SH-SY5Y (cell line): ENCODE measurements at regions not wholly inside any gene's neighbourhood (a gene's known extent, or its start where the extent isn't known, plus 50 kb on each side); places are given as distances from the start of the nearest gene placed in this dataset.

ENCODE experiments used
- GATA2 ChIP-seq: IDR thresholded peaks from 2 replicates; pipeline ENCODE4 v1.6.1; 2011; ENCODE audit warnings: mild to moderate bottlenecking, low read depth, low read length
- GATA3 ChIP-seq: IDR thresholded peaks from 2 replicates; pipeline ENCODE4 v1.6.1; 2011; ENCODE audit warnings: low read depth, mild to moderate bottlenecking, low read length, moderate library complexity

GRCh38 chr20:1761598-1761997, 104.0 kb upstream of the SIRPG start:
- TF ChIP-seq GATA3 (no peak), GATA2 (no peak)

DNA sequence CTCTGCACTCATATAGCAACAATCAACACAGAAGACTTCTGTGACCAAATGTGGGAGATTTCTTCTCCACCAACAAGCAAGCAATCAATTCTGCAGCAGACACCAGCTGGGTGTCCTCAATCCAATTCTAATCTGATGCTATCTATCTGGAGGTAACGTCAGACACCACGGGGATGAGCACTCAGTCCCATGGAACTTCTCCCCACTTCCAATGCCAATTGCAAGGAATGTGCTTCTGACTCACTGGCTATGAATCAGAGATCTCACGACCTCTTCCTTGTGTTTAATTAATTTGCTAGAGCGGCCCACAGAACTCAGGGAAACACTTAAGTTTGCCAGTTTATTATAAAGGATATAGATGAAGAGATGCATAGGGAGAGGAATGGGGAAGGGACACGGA, 103.5 kb upstream of the SIRPG start:
- TF ChIP-seq GATA3, result no peak
- no peak for TF ChIP-seq GATA2

DNA sequence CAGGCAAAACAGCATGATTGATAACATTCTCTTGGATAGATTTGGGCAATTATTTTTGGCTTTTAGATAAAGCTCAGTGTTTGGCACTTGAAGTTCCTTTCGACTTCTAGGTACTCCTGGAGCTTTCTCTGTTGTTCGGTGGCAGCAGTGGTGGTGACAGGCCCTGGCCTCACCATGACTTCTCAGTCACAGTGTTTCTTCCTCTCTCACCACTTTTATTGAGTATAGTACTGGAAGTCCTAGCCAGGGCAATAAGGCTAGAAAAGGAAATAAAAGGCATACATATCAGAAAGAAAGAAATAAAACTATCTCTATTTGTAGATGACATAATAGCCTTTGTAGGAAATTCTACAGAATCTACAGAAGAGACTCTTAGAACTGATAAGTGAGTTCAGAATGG, 101.2 kb upstream of the SIRPG start:
- TF ChIP-seq GATA2 (no peak), GATA3 (no peak)

DNA sequence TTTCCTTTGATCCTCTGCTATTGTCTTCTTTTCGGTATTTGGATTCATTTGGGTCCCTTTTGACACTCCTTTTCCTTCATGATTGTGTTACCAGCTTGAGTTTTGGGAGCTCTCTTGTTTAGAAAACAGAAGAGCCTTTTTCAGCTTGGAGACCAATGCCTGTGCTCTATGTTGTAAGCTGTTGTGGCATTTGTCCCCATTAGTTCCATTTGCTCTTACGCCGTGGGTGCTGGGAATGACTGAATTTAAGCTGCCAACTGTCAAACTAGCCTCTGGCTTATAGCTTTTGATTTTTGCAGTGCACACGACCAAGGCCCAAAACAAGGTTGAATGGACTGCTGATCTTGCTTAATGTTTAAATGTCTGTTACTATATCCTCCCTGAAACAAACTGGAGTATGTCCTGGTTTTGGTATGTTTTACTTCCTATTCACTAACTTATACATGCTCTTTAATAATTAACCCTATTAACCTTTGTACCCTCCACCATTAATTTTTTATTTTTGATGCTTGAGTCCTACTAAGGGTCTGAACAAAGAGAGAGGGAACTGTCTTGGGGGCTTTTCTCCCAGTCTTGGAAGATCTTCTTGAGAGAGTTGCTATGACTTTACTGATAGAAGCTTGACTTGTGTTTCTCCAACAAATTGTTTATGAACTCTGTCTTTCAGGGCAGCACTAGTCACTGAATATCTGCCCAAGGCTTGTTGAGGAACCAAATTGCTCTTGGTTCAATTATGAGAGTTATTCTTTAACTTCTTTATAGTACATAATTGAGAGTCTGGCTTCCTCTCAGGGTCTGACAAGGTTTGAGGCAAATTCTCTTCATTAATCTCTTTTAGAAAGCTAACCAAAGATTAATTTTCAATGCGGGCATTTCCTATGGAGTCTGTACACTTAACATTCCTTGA, 100.3 kb upstream of the SIRPG start:
- TF ChIP-seq GATA2, result no peak
- TF ChIP-seq GATA3, result no peak

- TF ChIP-seq GATA3, result no peak
These were observed 99.5 kb upstream of the SIRPG start for GRCh38 chr20:1757072-1757471.

DNA sequence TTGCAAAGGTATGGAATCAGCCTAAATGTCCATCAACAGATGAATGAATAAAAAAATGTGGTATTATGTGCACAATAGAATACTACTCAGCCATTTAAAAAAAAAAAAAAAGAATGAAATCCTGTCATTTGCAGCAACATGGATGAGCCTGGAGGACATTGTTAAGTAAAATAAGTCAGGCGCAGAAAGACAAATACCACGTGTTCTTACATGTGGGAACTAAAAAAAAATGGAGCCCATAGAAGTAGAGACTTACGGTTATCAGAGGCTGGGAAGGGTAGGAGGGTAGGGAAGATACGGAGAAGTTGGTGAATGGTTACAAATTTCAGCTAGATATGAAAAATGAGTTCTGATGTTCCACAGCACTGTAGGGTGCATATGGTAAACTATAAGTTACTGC, 97.2 kb upstream of the SIRPG start:
- TF ChIP-seq GATA3 (no peak), GATA2 (no peak)

- TF ChIP-seq GATA3, result no peak
- no peak for TF ChIP-seq GATA2
These were observed 96.7 kb upstream of the SIRPG start for GRCh38 chr20:1754306-1754705.

- no peak for TF ChIP-seq GATA3
These were observed 94.5 kb upstream of the SIRPG start for GRCh38 chr20:1752045-1752444.

DNA sequence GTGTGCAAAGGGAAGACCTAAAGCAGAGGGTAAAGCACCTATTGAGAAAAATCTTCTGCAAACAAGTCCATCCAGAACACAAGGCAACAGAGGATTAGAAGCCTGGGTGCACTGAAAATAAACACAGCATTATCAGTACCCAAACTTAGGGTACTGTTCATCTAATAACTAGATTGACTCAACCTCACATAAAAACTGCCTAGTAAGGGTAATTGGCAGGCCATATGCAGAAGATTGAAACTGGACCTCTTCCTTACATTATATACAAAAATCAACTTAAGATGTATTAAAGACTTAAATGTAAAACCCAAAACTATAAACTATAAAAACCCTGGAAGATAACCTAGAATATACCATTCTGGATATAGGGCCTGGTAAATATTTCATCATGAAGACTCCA, 91.2 kb upstream of the SIRPG start:
- TF ChIP-seq GATA2 (no peak), GATA3 (no peak)

- TF ChIP-seq GATA3 (no peak), GATA2 (no peak)
These were observed 90.5 kb upstream of the SIRPG start for GRCh38 chr20:1747953-1748577.

DNA sequence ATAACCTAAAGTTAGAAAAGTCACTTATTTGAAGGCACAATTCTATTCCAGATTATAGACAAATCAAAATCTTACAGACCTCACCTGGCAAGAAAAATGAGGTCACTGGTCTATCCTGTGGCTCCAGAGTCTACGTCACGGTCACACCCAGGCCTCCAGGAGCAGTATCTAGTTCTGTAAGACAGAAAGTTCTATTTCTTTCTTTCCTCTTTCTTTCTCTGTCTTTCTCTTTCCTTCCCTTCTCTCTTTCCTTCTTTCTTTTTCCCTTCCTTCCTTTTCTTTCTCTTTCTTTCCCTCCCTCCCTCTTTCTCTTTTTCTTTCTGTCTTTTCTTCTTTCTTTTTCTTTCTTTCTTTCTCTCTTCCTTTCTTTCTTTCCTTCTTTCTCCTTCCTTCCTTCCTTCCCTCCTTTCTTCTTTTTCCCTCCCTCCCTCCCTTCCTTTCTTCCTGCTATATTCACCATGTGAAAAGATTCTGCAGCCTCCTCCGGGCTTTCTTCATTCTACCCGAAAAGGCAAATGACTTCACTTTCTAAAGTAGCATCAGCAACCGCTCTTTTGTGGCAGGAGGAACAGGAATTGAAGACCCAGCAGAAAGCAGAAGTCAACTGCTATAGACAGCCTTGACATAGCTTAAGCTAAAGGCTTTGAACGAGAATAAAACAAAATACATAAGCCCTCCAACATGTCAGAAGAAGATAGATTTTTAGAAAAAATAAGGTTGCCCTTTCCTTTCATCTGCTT, 83.9 kb upstream of the SIRPG start:
- no peak for TF ChIP-seq GATA3
- no peak for TF ChIP-seq GATA2

- TF ChIP-seq GATA3, result no peak
- no peak for TF ChIP-seq GATA2
These were observed 79.6 kb upstream of the SIRPG start for GRCh38 chr20:1737134-1737533.

DNA sequence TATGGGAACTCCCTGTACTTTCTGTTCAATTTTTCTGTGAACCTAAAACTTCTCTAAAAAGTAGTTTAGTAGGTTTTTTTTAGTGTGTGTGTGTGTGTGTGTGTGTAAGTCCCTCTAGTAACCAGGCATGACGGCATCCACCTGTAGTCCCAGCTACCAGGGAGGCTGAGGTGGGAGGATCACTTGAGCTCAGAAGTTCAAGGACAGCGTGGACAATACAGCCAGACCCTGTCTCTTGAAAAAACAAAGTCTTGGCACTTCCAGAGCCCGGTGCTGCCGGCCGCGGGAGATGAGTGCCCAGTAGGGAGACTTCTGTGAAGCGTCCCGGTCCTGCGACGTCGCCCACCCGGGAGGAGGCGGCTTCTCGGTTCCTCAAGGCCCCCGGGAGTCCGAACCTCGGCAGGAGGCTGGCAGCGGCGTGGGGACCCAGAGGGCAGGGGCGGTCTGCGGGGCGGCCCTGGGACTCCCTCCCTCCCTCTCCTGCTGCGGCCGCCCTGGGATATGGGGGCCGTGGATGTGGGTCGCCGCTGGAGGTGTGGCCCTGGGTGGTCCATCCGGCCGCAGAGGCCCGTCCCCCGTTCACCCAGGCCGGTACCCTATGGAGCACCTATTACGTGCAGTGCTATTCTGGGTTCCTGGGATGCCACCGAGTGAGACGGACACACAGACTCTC, 78.0 kb upstream of the SIRPG start:
- TF ChIP-seq GATA3, result no peak
- no peak for TF ChIP-seq GATA2

DNA sequence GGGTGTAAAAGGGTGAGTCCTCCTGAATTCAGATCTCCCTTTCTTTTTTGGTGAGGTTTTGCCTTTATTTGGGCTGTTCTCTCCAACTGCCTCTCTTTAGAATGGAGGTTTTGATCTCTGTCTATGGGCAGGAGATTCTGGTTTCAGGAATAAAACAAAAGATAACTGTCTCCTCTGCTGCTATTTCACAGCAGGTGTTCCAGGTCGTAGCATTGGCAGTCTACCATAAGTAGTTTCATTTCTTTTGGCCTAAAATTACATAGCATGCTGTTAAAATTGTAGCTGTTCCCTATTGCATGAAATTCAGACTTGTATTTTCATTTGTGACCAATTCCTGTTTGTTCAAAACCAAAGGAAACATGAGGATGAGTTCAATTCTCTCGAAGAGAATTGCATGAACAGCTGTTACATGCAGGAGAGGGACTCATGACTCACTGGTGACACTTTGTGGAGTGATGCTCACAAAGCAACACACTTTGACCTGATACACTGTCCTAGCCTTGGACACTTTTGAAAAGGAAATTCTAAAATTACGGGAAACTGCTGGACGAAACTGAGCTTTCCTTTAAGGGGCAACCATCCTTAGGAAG, 76.8 kb upstream of the SIRPG start:
- no peak for TF ChIP-seq GATA2
